ENCODE measurements at regions not wholly inside any gene's neighbourhood (a gene's known extent, or its start where the extent isn't known, plus 50 kb on each side); places are given as distances from the start of the nearest gene placed in this dataset.
A peak's percentile ranks its signal among the peaks of the same experiment; 100 is the strongest.
"Not testable (repeated sequence)": the region's sequence is repeated elsewhere in the genome, so short reads cannot be mapped to it uniquely, and the experiment has no call there.

GRCh38 chr6:141562851-141563763 is 569.6 kb upstream of the GJE1 start:
- DNase-seq: peak; percentile 65

GRCh38 chr6:141562186-141562811 is 570.4 kb upstream of the GJE1 start:
- peak; percentile 38 for DNase-seq

GRCh38 chr6:141561154-141561553 is 571.6 kb upstream of the GJE1 start:
- DNase-seq: peak; percentile 35

- peak; percentile 94 for DNase-seq
These were observed 580.3 kb upstream of the GJE1 start for GRCh38 chr6:141552463-141552862.

- DNase-seq: peak; percentile 86
These were observed 580.7 kb upstream of the GJE1 start for GRCh38 chr6:141552031-141552430.

- no peak for DNase-seq
These were observed 581.4 kb upstream of the GJE1 start for GRCh38 chr6:141551318-141551717.

- no peak for DNase-seq
These were observed 582.3 kb upstream of the GJE1 start for GRCh38 chr6:141550471-141550870.

GRCh38 chr6:141548966-141549365 is 583.8 kb upstream of the GJE1 start:
- no peak for DNase-seq

- no peak for DNase-seq
These were observed 591.0 kb upstream of the GJE1 start for GRCh38 chr6:141541581-141542324.

- peak; percentile 34 for DNase-seq
These were observed 592.5 kb upstream of the GJE1 start for GRCh38 chr6:141540207-141540606.

- no peak for DNase-seq
These were observed 593.1 kb upstream of the GJE1 start for GRCh38 chr6:141539617-141540016.

GRCh38 chr6:141532211-141532610 is 600.5 kb upstream of the GJE1 start:
- no peak for DNase-seq

- DNase-seq: no peak
These were observed 601.7 kb upstream of the GJE1 start for GRCh38 chr6:141531040-141531439.

GRCh38 chr6:141528596-141528995 is 604.1 kb upstream of the GJE1 start:
- DNase-seq: no peak

- no peak for DNase-seq
These were observed 605.7 kb upstream of the GJE1 start for GRCh38 chr6:141526985-141527384.

- DNase-seq: no peak
These were observed 611.3 kb upstream of the GJE1 start for GRCh38 chr6:141521440-141521839.

GRCh38 chr6:141513830-141514229 is 618.9 kb upstream of the GJE1 start:
- no peak for DNase-seq

- DNase-seq: no peak
These were observed 621.9 kb upstream of the GJE1 start for GRCh38 chr6:141510803-141511202.

- DNase-seq: not testable (repeated sequence)
These were observed 626.7 kb upstream of the GJE1 start for GRCh38 chr6:141506062-141506461.

GRCh38 chr6:141504318-141504717 is 628.4 kb upstream of the GJE1 start:
- DNase-seq: not testable (repeated sequence)

- DNase-seq: no peak
These were observed 631.1 kb upstream of the GJE1 start for GRCh38 chr6:141501616-141502015.

GRCh38 chr6:141498977-141499376 is 633.7 kb upstream of the GJE1 start:
- no peak for DNase-seq

- no peak for DNase-seq
These were observed 640.0 kb upstream of the GJE1 start for GRCh38 chr6:141492521-141493284.

Measured in NCI-H510A treated with DMSO at 0.1 percent for 48 hours (cell line).